CD14-positive monocyte (primary cell): ENCODE measurements at regions not wholly inside any gene's neighbourhood (a gene's known extent, or its start where the extent isn't known, plus 50 kb on each side); places are given as distances from the start of the nearest gene placed in this dataset.

Source experiments
- DNase-seq, 3 donors: peaks; one replicate each; pipeline ENCODE4 v3.0.0-alpha.2; 2011 to 2022
- H2AFZ ChIP-seq: 2 replicates; pipeline ENCODE4 v1.6.0; 2012; ENCODE audit warnings: mild to moderate bottlenecking, low read depth, low read length, inconsistent platforms; ENCODE audit not compliant: insufficient read depth, poor library complexity, severe bottlenecking
- H3K27ac ChIP-seq, 2 donors: 1 replicate in 1 of 2; 2 replicates in 1 of 2; pipeline ENCODE4 v1.5.1; 2012 to 2013; ENCODE audit warnings: low read length in 2 of 2, control low read depth in 1 of 2, inconsistent platforms in 1 of 2, low read depth in 1 of 2, mild to moderate bottlenecking in 1 of 2
- H3K27me3 ChIP-seq, 2 donors: one replicate each; pipeline versions ENCODE4 v1.6.0 to v1.6.1; 2011 to 2013; ENCODE audit warnings: low read length in 2 of 2; ENCODE audit not compliant: control insufficient read depth in 2 of 2, insufficient read depth in 2 of 2
- H3K36me3 ChIP-seq, 2 donors: replicated peaks in 1 of 2; 1 replicate in 1 of 2; 2 replicates in 1 of 2; pipeline versions ENCODE4 v1.5.1 to v1.6.1; 2012 to 2013; ENCODE audit warnings: low read length in 2 of 2, control low read depth in 1 of 2, inconsistent platforms in 1 of 2, mild to moderate bottlenecking in 1 of 2; ENCODE audit not compliant: insufficient read depth in 2 of 2, control insufficient read depth in 1 of 2
- H3K4me1 ChIP-seq, 2 donors: 1 replicate in 1 of 2; 2 replicates in 1 of 2; pipeline versions ENCODE4 v1.5.1 to v1.6.1; 2012 to 2013; ENCODE audit warnings: low read length in 2 of 2, control low read depth in 1 of 2, inconsistent platforms in 1 of 2, mild to moderate bottlenecking in 1 of 2, moderate library complexity in 1 of 2; ENCODE audit not compliant: insufficient read depth in 2 of 2, control insufficient read depth in 1 of 2
- H3K4me2 ChIP-seq: replicated peaks from 2 replicates; pipeline ENCODE3; 2012; ENCODE audit warnings: low read length, moderate library complexity, mild to moderate bottlenecking; ENCODE audit not compliant: poor library complexity, severe bottlenecking; ENCODE audit errors: extremely low read depth
- H3K4me3 ChIP-seq, 3 experiments: fragments of 200-600 bp in 1 of 3; sonication (generic) in 1 of 3; replicated peaks in 1 of 3; 1 replicate in 2 of 3; 2 replicates in 1 of 3; pipeline ENCODE4 v1.5.1; 2011 to 2013; ENCODE audit warnings: low read length in 3 of 3, mild to moderate bottlenecking in 3 of 3, control low read depth in 2 of 3, low read depth in 2 of 3, inconsistent platforms in 1 of 3, moderate library complexity in 1 of 3
- H3K79me2 ChIP-seq: 2 replicates; pipeline ENCODE4 v1.6.0; 2012; ENCODE audit warnings: mild to moderate bottlenecking, control low read depth, inconsistent platforms, low read length, moderate library complexity; ENCODE audit not compliant: insufficient read depth
- H3K9ac ChIP-seq: 2 replicates; pipeline ENCODE4 v1.6.0; 2017; ENCODE audit warnings: low read length, mild to moderate bottlenecking; ENCODE audit not compliant: insufficient read depth, poor library complexity, severe bottlenecking
- H3K9me3 ChIP-seq, 2 donors: replicated peaks in 1 of 2; 1 replicate in 1 of 2; 2 replicates in 1 of 2; pipeline versions ENCODE4 v1.5.1 to v1.6.1; 2012 to 2013; ENCODE audit warnings: low read length in 2 of 2, control low read depth in 1 of 2; ENCODE audit not compliant: control insufficient read depth in 1 of 2, insufficient read depth in 1 of 2
- H4K20me1 ChIP-seq: 2 replicates; pipeline ENCODE4 v1.6.0; 2012; ENCODE audit warnings: mild to moderate bottlenecking, low read length, control low read depth, moderate library complexity; ENCODE audit not compliant: insufficient read depth
- H3K27ac Mint-ChIP-seq, 7 donors: one replicate each; pipeline ENCODE4 v1.8.0; 2020; ENCODE audit warnings: mild to moderate bottlenecking in 7 of 7, mixed read lengths in 7 of 7, moderate library complexity in 6 of 7, inconsistent platforms in 2 of 7
- H3K27me3 Mint-ChIP-seq, 3 donors: one replicate each; pipeline ENCODE4 v1.8.0; 2021 to 2022; ENCODE audit warnings: low read depth in 3 of 3, mild to moderate bottlenecking in 3 of 3, mixed read lengths in 3 of 3, moderate library complexity in 3 of 3, inconsistent platforms in 1 of 3
- H3K36me3 Mint-ChIP-seq, 2 donors: one replicate each; pipeline ENCODE4 v1.8.0; 2020; ENCODE audit warnings: mixed read lengths in 2 of 2, inconsistent platforms in 1 of 2, mild to moderate bottlenecking in 1 of 2
- H3K4me1 Mint-ChIP-seq: one replicate; pipeline ENCODE4 v1.8.0; 2020; ENCODE audit warnings: mild to moderate bottlenecking, mixed read lengths
- H3K4me3 Mint-ChIP-seq, 2 donors: one replicate each; pipeline ENCODE4 v1.8.0; 2020; ENCODE audit warnings: mild to moderate bottlenecking in 2 of 2, mixed read lengths in 2 of 2, moderate library complexity in 1 of 2
- H3K9me3 Mint-ChIP-seq, 7 donors: one replicate each; pipeline ENCODE4 v1.8.0; 2020 to 2022; ENCODE audit warnings: mixed read lengths in 7 of 7, mild to moderate bottlenecking in 6 of 7, moderate library complexity in 6 of 7, inconsistent platforms in 2 of 7
- CTCF ChIP-seq: fragments of 200-600 bp; IDR thresholded peaks from one replicate; pipeline ENCODE4 v1.8.0; 2022; ENCODE audit warnings: antibody characterized with exemption, mild to moderate bottlenecking
- WGBS: methylation state at CpG from one replicate; pipeline ENCODE4 v1.1.5; 2013; ENCODE audit warnings: missing lambda C conversion rate; ENCODE audit not compliant: insufficient coverage; 5-methylcytosine and 5-hydroxymethylcytosine counted together
- intact Hi-C, 2 donors: fragments of 100-400 bp; cut with micrococcal nuclease; formaldehyde crosslinking; loops; one replicate each; pipeline versions ENCODE4 v1.15.0 to v1.15.1; 2023

DNA sequence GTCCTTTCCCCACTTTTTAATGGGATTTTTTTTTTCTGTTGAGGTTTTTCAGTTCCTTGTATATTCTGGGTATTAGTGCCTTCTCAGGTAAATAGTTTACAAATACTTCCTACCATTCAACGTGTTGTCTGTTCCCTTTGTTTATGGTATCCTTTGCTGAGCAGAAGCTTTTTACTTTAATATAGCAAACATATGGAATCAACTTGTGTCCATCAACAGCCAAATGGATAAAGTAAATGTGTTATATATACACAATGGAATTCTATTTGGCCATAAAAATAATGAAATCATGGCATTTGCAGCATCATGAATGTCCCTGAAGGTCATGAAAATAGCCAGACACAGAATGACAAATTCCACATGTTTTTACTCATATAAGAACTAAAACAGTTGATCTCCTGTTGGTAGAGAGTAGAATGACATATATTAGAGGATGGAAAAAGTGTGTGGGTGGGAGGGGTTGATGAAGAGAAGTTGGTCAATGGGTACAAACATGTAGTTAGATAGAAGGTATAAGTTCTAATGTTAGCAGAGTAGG is 500.8 kb downstream of the SLITRK6 start:
- no peak for TF ChIP-seq CTCF
- no peaks in the 10 kb centered on the region for H3K36me3 ChIP-seq
- no peak overlapping the region for H2AFZ ChIP-seq
- intact Hi-C loops: no loop called here
- no peak overlapping the region for H3K4me2 ChIP-seq
- H3K27ac ChIP-seq: no peak overlapping the region
- H3K9ac ChIP-seq: no peak overlapping the region
- Mint-ChIP-seq H3K9me3 (peaks cover 0 to 3% (median 0%) of the 10 kb centered on the region in 7 donors), H3K27ac (no peak overlapping the region), H3K4me1 (no peaks in the 10 kb centered on the region), H3K36me3 (no peaks in the 10 kb centered on the region), H3K4me3 (no peak overlapping the region), H3K27me3 (no peaks in the 10 kb centered on the region)
- H3K4me3 ChIP-seq: no peak overlapping the region
- no peaks in the 10 kb centered on the region for H3K79me2 ChIP-seq
- DNase-seq: no peak
- no peaks in the 10 kb centered on the region for H4K20me1 ChIP-seq
- no peaks in the 10 kb centered on the region for H3K4me1 ChIP-seq
- peaks cover 0 to 2% of the 10 kb centered on the region in 2 donors for H3K9me3 ChIP-seq
- WGBS: no CpG with 5 or more reads among the region's 1 CpG
- H3K27me3 ChIP-seq: no peaks in the 10 kb centered on the region

DNA sequence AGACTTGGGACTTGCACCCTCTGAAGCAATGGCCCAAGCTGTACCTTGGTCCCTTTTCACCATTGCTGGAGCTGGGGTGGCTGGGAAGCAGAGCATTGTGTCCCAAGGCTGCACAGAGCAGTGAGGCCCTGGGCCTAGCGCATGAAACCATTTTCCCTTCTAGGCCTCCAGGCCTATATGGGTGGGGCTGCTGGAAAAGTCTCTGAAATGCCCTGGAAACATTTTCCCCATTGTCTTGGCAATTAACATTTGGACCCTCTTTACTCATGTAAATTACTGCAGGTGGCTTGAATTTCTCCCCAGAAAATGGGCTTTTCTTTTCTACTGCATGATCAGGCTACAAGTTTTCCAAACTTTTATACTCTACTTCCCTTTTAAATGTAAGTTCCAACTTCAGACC is 510.5 kb downstream of the SLITRK6 start:
- Histone ChIP-seq H3K27me3 (no peaks in the 10 kb centered on the region), H2AFZ (no peak overlapping the region), H3K36me3 (no peaks in the 10 kb centered on the region), H3K9me3 (peaks cover 6 to 15% of the 10 kb centered on the region in 2 donors), H3K4me3 (no peak overlapping the region), H3K27ac (no peak overlapping the region), H3K9ac (no peak overlapping the region), H3K79me2 (no peaks in the 10 kb centered on the region), H4K20me1 (no peaks in the 10 kb centered on the region), H3K4me2 (no peak overlapping the region), H3K4me1 (no peaks in the 10 kb centered on the region)
- H3K27ac Mint-ChIP-seq: no peak overlapping the region
- intact Hi-C loops: no loop called here
- no peak overlapping the region for H3K4me3 Mint-ChIP-seq
- no peaks in the 10 kb centered on the region for H3K4me1 Mint-ChIP-seq
- no peak for DNase-seq
- no peaks in the 10 kb centered on the region for H3K27me3 Mint-ChIP-seq
- no CpG with 5 or more reads among the region's 1 CpG for WGBS
- peaks cover 0 to 11% (median 5%) of the 10 kb centered on the region in 7 donors for H3K9me3 Mint-ChIP-seq
- H3K36me3 Mint-ChIP-seq: no peaks in the 10 kb centered on the region
- TF ChIP-seq CTCF: no peak
